B cell (primary cell): ENCODE measurements at regions not wholly inside any gene's neighbourhood (a gene's known extent, or its start where the extent isn't known, plus 50 kb on each side); places are given as distances from the start of the nearest gene placed in this dataset.

Experiments used
- ATAC-seq: fragments of 200-7000 bp; cut with Tn5 transposase; one replicate; pipeline ENCODE4 v1.10.0; 2021; ENCODE audit warnings: low read depth, mild to moderate bottlenecking, moderate number of reproducible peaks, moderate library complexity
- CTCF ChIA-PET: fragments of 350-600 bp; sonication (Branson Sonifier 250); formaldehyde crosslinking; loops from one replicate; lab custom pipeline; 2021; ENCODE audit warnings: antibody characterized with exemption, inconsistent platforms; lab: Charles Lee
- POLR2A ChIA-PET: fragments of 350-600 bp; sonication (Branson Sonifier 250); formaldehyde crosslinking; loops from one replicate; lab custom pipeline; 2021; ENCODE audit warnings: antibody characterized with exemption; lab: Charles Lee
- DNase-seq: peaks from one replicate; pipeline ENCODE4 v3.0.0; 2013
- H2AFZ ChIP-seq: 2 replicates; pipeline ENCODE4 v1.6.1; 2012; ENCODE audit warnings: mild to moderate bottlenecking, low read depth, low read length; ENCODE audit not compliant: insufficient read depth, poor library complexity, severe bottlenecking
- H3K27ac ChIP-seq, 2 donors: 1 replicate in 1 of 2; 2 replicates in 1 of 2; pipeline ENCODE4 v1.5.1; 2012 to 2013; ENCODE audit warnings: low read length in 2 of 2, mild to moderate bottlenecking in 2 of 2, moderate library complexity in 1 of 2
- H3K27me3 ChIP-seq, 4 experiments: fragments of 200-600 bp in 1 of 4; sonication (generic) in 1 of 4; replicated peaks in 1 of 4; 1 replicate in 2 of 4; 2 replicates in 2 of 4; pipeline versions ENCODE4 v1.6.1 to v1.7.0; 2013 to 2016; ENCODE audit warnings: low read length in 3 of 4, mild to moderate bottlenecking in 2 of 4, mixed read lengths in 1 of 4, moderate library complexity in 1 of 4; ENCODE audit not compliant: insufficient read depth in 4 of 4, control insufficient read depth in 3 of 4; ENCODE audit errors: control extremely low read depth in 1 of 4
- H3K36me3 ChIP-seq, 2 experiments: replicated peaks in 1 of 2; 1 replicate in 1 of 2; 2 replicates in 1 of 2; pipeline versions ENCODE4 v1.6.1 to v1.7.1; 2013; ENCODE audit warnings: low read length in 1 of 2; ENCODE audit not compliant: insufficient read depth in 2 of 2, control insufficient read depth in 1 of 2; ENCODE audit errors: control extremely low read depth in 1 of 2, extremely low read depth in 1 of 2
- H3K4me1 ChIP-seq, 2 donors: fragments of 200-600 bp in 1 of 2; sonication (generic) in 1 of 2; 1 replicate in 1 of 2; 2 replicates in 1 of 2; pipeline versions ENCODE4 v1.5.1 to v1.6.1; 2013 to 2017; ENCODE audit warnings: low read length in 2 of 2; ENCODE audit not compliant: control insufficient read depth in 2 of 2, insufficient read depth in 2 of 2
- H3K4me2 ChIP-seq: replicated peaks from 2 replicates; pipeline ENCODE3; 2012; ENCODE audit warnings: mild to moderate bottlenecking, low read depth, low read length; ENCODE audit not compliant: poor library complexity, severe bottlenecking
- H3K4me3 ChIP-seq, 5 experiments: fragments of 200-600 bp in 1 of 5; sonication (generic) in 1 of 5; 1 replicate in 3 of 5; 2 replicates in 2 of 5; pipeline versions ENCODE4 v1.5.1 to v1.7.0; 2011 to 2016; ENCODE audit warnings: low read length in 4 of 5, mild to moderate bottlenecking in 4 of 5, low read depth in 2 of 5, control low read depth in 1 of 5, moderate library complexity in 1 of 5; ENCODE audit not compliant: insufficient read depth in 1 of 5; ENCODE audit errors: control extremely low read depth in 1 of 5, extremely low read depth in 1 of 5
- H3K79me2 ChIP-seq: fragments of 200-600 bp; sonication (generic); one replicate; pipeline ENCODE4 v1.6.0; 2016; ENCODE audit warnings: low read length; ENCODE audit not compliant: control insufficient read depth, insufficient read depth
- H3K9ac ChIP-seq: fragments of 200-600 bp; sonication (generic); 2 replicates; pipeline ENCODE4 v1.6.1; 2017; ENCODE audit warnings: mild to moderate bottlenecking, low read length, moderate library complexity
- H3K9me3 ChIP-seq, 3 donors: one replicate each; pipeline versions ENCODE4 v1.6.1 to v1.7.1; 2013; ENCODE audit warnings: low read length in 2 of 3; ENCODE audit not compliant: control insufficient read depth in 2 of 3, insufficient read depth in 1 of 3; ENCODE audit errors: control extremely low read depth in 1 of 3
- H4K20me1 ChIP-seq: 2 replicates; pipeline ENCODE4 v1.6.0; 2012; ENCODE audit warnings: mild to moderate bottlenecking, low read length; ENCODE audit not compliant: insufficient read depth, control insufficient read depth, poor library complexity, severe bottlenecking
- H3K27ac Mint-ChIP-seq: one replicate; pipeline ENCODE4 v1.8.0; 2021; ENCODE audit warnings: mixed read lengths
- H3K27me3 Mint-ChIP-seq: one replicate; pipeline ENCODE4 v1.8.0; 2021; ENCODE audit warnings: mixed read lengths
- H3K4me1 Mint-ChIP-seq: one replicate; pipeline ENCODE4 v1.8.0; 2021; ENCODE audit warnings: mixed read lengths
- H3K4me3 Mint-ChIP-seq: one replicate; pipeline ENCODE4 v1.8.0; 2021; ENCODE audit warnings: mixed read lengths
- H3K9me3 Mint-ChIP-seq: one replicate; pipeline ENCODE4 v1.8.0; 2022; ENCODE audit warnings: mixed read lengths; ENCODE audit not compliant: insufficient read depth
- EZH2 ChIP-seq: IDR thresholded peaks from 2 replicates; pipeline ENCODE4 v1.6.1; 2012; ENCODE audit warnings: borderline replicate concordance, low read depth, mild to moderate bottlenecking, moderate library complexity, low read length; ENCODE audit not compliant: insufficient read depth, poor library complexity, severe bottlenecking
- WGBS: methylation state at CpG from one replicate; pipeline ENCODE4 v1.1.5; 2013; ENCODE audit warnings: missing lambda C conversion rate; ENCODE audit not compliant: insufficient coverage; 5-methylcytosine and 5-hydroxymethylcytosine counted together
- intact Hi-C: fragments of 100-400 bp; cut with micrococcal nuclease; formaldehyde crosslinking; loops from one replicate; pipeline ENCODE4 v1.10.0; 2022
- TF ChIP-seq, protein P1 (sequence below): fragments of 200-600 bp; IDR thresholded peaks from one replicate; pipeline ENCODE4 v1.8.0; 2022; ENCODE audit warnings: antibody characterized with exemption, mild to moderate bottlenecking

- Mint-ChIP-seq H3K9me3 (peaks cover 4% of the 10 kb centered on the region), H3K27me3 (no peaks in the 10 kb centered on the region), H3K4me1 (no peaks in the 10 kb centered on the region), H3K27ac (no peak overlapping the region), H3K4me3 (no peak overlapping the region)
- no peaks in the 10 kb centered on the region for H3K4me1 ChIP-seq
- WGBS = 75% methylated on average over 1 of the region's 4 CpGs
- no peak overlapping the region for H2AFZ ChIP-seq
- intact Hi-C loops = no loop called here
- no peaks in the 10 kb centered on the region for H3K9me3 ChIP-seq
- no peaks in the 10 kb centered on the region for H4K20me1 ChIP-seq
- no peaks in the 10 kb centered on the region for H3K27me3 ChIP-seq
- no peak overlapping the region for H3K27ac ChIP-seq
- ChIA-PET POLR2A (no interaction called here), CTCF (no interaction called here)
- H3K36me3 ChIP-seq = no peaks in the 10 kb centered on the region
- TF ChIP-seq EZH2 = no peak
- TF ChIP-seq, protein P1, sequence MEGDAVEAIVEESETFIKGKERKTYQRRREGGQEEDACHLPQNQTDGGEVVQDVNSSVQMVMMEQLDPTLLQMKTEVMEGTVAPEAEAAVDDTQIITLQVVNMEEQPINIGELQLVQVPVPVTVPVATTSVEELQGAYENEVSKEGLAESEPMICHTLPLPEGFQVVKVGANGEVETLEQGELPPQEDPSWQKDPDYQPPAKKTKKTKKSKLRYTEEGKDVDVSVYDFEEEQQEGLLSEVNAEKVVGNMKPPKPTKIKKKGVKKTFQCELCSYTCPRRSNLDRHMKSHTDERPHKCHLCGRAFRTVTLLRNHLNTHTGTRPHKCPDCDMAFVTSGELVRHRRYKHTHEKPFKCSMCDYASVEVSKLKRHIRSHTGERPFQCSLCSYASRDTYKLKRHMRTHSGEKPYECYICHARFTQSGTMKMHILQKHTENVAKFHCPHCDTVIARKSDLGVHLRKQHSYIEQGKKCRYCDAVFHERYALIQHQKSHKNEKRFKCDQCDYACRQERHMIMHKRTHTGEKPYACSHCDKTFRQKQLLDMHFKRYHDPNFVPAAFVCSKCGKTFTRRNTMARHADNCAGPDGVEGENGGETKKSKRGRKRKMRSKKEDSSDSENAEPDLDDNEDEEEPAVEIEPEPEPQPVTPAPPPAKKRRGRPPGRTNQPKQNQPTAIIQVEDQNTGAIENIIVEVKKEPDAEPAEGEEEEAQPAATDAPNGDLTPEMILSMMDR = no peak
- H3K9ac ChIP-seq = no peak overlapping the region
- no peak overlapping the region for H3K4me2 ChIP-seq
- H3K79me2 ChIP-seq = no peaks in the 10 kb centered on the region
- ATAC-seq (no peak), DNase-seq (no peak)
- H3K4me3 ChIP-seq = no peak overlapping the region
These were observed 57.5 kb upstream of the PAPPA start for GRCh38 chr9:116096046-116096445.

DNA sequence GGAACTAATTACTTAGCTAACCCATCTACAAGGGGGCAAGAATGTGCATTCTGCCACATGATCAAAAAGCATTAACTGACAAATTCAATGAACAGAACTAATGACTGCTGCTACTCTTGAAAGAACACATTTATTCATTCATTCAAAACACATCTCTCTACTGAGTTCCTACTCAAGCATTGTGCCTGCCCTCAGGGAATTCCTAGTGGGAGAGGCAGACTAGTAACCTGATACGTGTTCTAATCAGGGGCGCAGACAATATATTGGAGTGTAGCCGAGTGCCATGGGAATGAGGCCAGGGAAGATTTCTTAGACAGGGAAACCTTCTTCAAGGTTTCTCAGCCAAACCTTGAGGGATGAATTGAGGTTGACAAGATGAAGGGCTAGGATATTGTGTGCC lies 56.7 kb upstream of the PAPPA start:
- intact Hi-C loops = no loop called here
- Mint-ChIP-seq H3K27me3 (no peaks in the 10 kb centered on the region), H3K27ac (no peak overlapping the region), H3K4me1 (no peaks in the 10 kb centered on the region), H3K4me3 (no peak overlapping the region), H3K9me3 (peaks cover 4% of the 10 kb centered on the region)
- H3K4me2 ChIP-seq = no peak overlapping the region
- H3K27ac ChIP-seq = no peak overlapping the region
- no peaks in the 10 kb centered on the region for H3K27me3 ChIP-seq
- H4K20me1 ChIP-seq = no peaks in the 10 kb centered on the region
- ChIA-PET CTCF (no interaction called here), POLR2A (no interaction called here)
- no peak overlapping the region for H3K4me3 ChIP-seq
- H2AFZ ChIP-seq = no peak overlapping the region
- TF ChIP-seq EZH2 = no peak
- TF ChIP-seq, protein P1 = no peak
- no peaks in the 10 kb centered on the region for H3K9me3 ChIP-seq
- DNase-seq (no peak), ATAC-seq (no peak)
- WGBS = 50% methylated on average over 3 of the region's 3 CpGs
- no peaks in the 10 kb centered on the region for H3K4me1 ChIP-seq
- no peaks in the 10 kb centered on the region for H3K79me2 ChIP-seq
- H3K36me3 ChIP-seq = no peaks in the 10 kb centered on the region
- no peak overlapping the region for H3K9ac ChIP-seq
